GM19328 (cell line): ENCODE measurements at regions not wholly inside any gene's neighbourhood (a gene's known extent, or its start where the extent isn't known, plus 50 kb on each side); places are given as distances from the start of the nearest gene placed in this dataset.
"Not testable (repeated sequence)": the region's sequence is repeated elsewhere in the genome, so short reads cannot be mapped to it uniquely, and the experiment has no call there.

ENCODE experiments used
- ATAC-seq: cut with Tn5 transposase; IDR thresholded peaks from one replicate; pipeline ENCODE4 v1.9.1; 2021; ENCODE audit warnings: mild to moderate bottlenecking, moderate library complexity; ENCODE audit not compliant: unreplicated experiment

DNA sequence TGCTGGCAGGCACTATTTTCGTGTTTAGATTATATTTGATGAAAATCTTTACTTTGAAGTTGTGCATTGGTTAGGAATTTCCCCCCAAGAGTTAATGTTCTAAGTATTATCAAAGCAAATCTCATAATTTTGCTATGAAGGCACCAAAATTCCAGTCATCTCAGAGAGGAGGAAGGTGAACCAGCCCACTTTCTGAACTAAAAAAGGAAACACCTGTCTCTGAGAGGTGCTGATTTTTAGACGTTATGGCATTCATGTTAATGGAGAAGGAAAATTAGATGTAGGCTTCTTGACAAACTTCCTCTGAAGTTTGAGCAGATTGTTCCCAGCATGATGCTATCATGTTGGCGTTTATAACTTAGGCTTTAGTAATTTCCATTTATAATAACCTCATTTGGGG is 432.9 kb upstream of the ACTBL2 start:
- ATAC-seq = no peak

DNA sequence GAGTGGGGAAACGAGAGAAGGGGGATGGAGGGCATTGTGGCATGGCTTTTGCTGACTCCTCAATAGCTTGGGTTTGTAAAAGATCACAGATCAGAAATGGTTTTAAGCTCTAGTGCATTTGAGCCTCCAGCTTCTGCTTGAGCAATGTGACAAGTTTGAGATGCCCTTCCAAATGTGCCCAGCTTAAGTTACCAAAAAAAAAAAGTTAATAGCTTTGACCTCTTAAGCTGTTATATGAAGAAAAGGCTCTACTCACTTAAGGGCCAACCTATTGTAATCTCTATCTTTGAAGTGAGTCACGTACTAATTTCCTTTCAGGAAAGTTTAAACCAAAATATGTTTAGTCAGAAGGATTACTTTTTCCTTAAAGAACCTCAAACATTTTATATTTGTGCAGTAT is 428.8 kb upstream of the ACTBL2 start:
- ATAC-seq = no peak

DNA sequence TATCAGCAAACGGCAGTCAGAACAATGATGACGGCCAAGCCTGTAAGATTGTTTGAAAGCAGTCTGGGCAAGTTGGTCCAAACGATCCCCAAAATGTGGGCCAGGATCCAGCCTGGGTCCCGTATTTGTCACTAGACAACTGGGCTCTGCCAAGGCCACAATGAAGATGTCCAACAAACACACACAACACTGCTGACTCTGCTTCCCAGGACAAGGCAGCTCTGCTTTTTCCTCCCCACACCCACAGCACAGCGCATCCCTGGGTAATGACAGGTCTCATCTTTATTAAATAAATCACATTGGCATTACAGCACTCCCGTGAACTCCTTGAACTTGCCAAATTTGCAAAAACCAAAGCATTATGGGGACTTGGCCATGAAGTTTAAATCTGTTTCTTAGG is 424.1 kb upstream of the ACTBL2 start:
- ATAC-seq = no peak

DNA sequence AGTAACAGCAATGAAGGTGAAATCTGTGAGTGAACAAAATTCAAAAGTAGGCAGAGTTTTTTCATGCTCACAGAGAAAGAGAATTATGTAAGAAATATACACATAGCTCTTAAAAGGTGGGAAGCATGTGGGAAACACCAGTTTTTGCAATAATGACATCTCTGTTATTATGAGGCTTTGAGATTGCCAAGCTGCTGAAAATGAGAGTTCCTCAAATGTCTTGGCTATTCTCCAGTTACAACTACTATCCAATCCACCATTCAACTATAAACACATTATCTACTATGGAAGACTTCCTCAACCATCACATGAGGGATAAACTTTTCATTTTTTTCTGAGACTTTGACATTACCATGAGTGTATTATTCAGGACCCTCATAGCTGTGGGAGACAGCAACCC is 420.8 kb upstream of the ACTBL2 start:
- no peak for ATAC-seq

DNA sequence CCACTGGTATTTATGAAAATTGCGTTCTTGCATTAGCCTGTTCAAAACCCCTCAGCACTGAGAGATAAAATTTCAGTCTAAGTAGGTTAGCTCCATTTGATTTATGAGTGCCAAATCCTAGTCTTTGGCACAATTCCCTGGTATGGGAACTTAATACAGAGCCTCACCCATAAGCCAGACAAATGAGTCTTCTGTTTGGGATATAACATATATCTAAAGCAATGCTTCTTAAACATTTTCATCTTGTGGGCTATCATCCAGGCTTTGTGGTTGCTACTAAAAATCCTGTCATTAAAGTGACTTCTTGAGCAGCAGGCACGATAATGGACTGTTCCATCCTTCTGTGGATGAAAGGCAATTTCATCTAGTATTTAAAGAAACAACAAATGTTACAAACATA is 419.5 kb upstream of the ACTBL2 start:
- ATAC-seq = no peak

DNA sequence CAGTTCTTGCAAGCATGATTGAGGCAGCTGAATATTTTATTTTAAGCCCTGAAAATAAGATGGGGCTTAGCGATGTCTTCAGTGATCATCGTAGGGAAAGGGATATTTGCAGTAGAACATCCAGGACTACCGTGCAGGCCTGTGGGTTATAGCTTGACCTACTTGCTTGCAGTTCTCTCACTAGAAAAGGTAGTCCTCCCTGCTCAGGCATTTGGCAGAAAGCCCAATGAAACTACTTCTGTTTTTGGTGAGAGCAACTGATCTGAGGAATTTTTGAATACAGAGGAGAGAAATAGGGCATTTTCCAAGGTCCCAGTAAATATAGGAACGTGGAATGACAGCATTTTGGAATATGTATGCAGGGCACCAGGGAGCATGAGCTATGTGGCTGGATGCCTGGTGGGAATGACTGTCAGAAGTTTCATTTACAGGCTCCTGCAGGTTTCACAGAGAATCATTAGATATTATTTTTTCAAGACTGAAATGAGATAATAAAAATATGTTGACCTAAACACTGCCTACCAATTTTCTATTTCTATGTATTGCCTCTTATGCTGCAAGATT is 417.9 kb upstream of the ACTBL2 start:
- no peak for ATAC-seq

DNA sequence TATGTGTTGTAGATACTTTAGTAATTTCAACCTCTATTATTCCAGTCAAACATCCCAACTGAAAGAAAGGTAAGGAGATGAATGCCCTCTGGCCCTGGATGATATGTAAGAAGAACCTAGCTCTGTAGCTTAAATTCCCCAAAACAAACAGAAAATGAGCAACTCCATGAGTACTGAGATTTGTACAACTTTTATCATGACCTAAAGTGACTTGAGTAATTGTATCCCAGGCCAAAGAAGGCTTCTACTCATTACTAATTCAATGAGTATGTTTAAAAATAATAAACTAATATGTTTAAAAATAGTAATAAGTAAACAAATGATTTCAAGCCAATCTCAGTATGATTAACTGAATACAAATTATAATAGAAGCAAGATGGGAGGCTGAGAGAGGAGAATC is 414.0 kb upstream of the ACTBL2 start:
- ATAC-seq = no peak

DNA sequence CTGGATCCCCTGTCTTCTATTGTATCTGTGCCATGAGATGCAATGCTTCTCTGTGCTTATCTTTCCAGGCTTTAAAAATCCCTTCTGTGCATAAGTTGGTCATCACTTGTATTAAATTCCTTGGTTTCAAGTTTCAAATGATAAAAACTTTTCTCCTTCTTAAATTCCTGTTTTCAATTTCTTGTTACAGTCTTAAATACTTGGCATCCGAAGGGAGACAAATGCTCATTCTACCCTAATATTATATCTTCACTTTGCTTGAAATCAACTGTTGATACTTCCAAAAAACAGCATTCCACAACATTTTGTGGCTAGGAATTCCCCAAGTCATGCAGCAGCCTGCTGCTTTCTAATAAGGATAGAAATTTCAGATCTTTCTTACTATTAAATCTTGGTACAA is 413.2 kb upstream of the ACTBL2 start:
- no peak for ATAC-seq

DNA sequence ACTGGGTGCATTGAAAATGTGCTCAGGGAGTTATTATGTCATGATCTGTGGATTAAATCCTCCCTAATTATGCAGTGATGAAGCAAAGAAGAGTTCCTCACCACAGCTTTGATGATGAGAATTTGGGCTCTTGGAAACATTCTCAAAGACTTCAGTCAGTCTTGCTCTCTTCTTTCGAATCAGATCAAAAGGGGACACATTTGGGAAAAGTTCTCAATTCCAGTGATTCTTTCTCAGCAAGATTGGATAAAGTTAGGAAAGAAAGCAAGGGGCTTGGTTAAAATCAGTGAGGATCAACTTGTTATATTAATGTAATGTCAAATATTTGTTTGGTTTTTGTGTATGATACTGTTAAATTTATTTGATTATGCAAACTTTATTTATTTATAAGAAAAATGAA is 411.3 kb upstream of the ACTBL2 start:
- no peak for ATAC-seq

DNA sequence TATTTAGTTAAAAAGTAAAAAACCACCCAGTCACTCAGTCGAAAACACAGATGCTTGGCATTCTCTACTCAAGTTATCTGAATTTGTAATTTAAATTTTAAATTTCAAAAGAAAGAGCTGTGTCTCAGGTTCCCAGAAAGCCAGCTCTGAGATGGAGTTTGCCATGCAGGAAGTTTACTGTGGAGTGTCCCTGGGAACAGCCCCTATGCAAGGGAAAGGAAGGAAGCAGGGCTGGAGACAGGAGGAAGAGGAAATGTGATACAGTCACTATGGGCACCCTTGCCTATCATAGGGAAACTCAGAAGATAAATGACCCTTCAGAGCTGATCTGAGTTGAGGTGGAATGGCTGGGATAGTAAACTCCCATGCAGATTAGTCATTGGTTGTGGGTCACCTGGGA is 408.8 kb upstream of the ACTBL2 start:
- ATAC-seq = no peak

DNA sequence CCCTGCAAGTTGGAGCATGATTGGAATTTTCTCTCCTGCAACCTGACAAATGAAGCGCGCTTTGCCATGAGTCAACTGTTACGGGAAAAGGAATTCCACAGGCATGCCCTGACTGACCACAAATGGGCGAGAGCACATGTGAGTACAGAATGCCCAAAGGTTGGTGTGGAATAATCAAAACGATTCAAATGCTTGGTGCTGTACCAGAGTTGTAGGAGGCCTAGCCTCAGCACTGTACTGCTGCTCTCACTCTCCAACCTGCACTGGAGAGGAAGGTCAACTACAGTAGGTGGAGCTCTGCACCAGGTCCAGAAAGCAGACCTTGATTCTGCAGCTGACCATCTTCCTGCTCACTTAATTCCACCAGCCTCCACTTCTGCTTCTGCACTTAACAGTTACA is 406.9 kb upstream of the ACTBL2 start:
- ATAC-seq = no peak

DNA sequence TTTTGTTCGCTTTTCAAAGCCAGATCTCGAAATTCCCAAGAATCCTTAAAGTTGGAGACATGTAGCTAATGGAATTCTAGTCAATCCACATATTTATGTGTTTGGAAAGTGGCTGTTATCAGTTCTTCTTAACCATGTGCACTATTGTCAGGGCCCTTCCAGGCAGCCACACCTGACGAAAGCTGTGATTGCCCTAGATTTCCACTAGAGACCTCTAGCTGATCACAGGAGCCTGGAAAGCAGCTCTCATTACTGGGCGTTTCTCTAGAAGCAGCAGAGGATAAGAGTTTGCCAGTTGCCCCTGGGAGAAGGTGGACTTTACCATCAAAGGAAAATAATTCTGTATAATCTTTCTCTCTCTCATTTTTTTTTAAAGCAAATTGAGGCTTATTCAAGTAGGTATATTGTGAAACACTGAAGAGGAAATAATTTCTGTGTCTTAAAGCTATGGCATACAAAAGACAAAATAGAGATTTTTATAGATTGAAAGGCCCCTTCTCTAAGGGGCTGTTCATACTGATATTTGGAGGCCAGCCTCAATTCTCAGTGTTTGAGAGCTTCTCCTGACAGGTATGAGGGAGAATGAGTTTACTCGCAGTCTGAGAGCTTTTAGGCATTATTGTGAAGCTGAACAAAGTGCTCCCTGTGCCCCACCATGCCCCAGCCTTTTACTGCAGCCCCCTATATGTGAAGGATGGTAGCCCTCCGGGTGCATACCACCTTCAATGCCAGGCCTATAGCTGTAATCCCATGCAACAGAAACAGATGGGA is 405.4 kb upstream of the ACTBL2 start:
- no peak for ATAC-seq

DNA sequence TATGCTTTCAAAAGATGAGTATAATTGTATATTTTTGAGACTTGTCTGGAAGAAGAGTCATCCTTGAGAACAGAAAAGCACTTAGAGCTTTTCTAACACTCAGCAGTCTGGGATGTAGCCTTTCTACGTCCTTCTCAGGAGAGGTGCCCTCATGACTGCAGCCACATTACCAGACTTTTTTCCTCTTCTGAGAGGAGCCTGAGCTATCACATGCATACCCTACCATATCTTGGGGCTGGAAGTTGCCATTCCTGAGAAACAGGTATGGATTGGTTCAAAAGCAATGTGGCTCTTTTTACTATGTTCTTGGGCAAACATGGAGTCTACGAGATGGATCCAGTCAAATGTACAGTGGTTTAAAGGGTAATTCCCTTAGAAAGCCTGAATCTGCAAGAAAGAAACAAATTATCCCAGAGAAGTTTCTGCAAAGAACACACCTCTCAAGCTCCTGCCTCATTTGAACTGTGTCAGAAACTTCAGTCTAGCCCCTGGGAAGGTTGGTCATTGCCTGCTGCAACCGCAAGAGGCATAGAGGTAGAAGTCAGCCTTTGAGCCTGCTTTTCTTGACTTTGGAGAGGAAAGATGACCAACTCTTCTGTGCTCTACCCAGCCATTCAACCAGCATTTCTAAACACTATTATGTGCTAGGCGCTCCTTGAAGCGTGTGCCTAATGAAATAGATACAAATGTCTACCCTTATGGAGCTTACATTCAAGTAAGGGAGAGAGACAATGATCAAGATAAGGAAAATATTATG is 401.9 kb upstream of the ACTBL2 start:
- ATAC-seq = no peak

DNA sequence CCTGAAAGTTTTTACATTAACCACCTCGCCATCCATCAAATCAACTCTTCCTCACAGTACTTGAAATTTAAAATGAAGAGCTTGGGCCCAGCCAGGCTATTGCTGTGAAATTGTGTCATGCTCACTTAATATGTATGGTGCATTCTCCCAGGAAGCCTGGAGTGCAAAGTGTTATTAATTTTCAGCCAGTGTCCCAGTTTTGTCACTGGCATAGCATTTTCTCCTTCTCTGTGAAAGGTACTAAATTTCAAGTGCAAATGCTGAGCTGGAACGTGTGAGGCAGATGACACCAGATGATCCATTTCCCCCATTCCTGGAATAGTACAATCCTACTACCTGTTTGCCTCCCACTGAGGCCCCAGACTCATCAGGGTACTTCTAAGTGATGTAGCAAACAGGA is 397.6 kb upstream of the ACTBL2 start:
- ATAC-seq = no peak

DNA sequence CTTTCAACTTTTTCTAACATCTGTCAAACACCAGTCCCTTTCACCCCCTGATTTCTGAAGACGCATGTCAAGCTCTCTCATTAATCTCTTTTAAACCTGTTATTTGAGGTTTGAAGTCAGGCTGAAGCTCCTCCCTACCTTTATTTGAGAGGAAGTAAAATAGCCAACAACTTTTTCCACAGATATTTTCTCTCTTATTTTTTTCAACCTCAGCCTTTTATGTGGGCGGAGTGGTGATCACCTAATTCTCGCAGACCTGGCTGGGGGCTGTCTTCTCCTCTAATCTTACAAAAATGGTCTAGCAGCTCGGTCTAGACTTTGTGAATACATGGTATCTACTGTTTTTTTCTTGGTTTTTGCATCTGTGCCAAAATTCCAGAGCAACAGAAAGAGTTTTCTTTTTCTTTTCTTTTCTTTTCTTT is 395.7 kb upstream of the ACTBL2 start:
- no peak for ATAC-seq

DNA sequence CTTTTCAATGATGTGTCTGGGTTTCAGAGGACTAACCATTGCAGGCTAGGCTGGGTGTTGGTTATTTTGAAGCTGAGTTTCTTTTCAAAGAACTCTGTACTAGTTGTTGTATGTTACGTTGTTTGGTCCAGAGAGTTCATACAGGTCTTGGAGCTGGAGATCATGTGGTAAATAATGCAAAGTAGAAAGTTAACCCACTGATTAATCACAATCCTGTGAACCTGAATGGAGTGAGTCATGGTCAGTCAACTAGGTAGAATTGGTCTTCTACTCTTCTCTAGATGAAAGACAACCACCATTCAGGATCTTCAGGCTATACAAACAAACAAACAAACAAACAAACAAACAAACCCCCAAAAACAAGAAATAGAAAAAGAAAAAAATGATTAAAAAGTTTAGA is 388.9 kb upstream of the ACTBL2 start:
- ATAC-seq = no peak

DNA sequence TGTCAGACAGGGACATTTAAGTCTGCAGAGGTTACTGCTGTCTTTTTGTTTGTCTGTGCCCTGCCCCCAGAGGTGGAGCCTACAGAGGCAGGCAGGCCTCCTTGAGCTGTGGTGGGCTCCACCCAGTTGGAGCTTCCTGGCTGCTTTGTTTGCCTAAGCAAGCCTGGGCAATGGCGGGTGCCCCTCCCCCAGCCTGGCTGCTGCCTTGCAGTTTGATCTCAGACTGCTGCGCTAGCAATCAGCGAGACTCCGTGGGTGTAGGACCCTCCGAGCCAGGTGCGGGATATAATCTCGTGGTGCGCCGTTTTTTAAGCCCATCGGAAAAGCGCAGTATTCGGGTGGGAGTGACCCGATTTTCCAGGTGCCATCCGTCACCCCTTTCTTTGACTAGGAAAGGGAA is 387.7 kb upstream of the ACTBL2 start:
- not testable (repeated sequence) for ATAC-seq

DNA sequence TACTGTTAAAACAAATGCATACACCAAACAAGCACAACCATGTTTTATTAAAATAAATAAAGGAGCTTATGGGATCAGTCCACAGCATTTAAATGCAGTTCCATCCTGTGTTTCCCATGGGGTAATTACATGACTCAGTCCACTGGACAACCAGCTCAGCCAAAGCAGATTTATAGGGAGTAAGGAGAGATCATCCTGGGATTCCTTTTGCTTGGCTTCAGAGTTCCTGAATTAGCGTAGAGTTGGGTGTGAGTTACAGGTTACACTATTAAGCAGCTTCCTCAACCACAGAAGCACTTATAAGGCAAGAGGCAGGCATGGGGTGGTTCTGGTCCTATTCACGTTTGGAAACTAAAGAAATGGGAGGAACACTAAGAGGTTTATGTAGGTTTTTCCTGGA is 381.1 kb upstream of the ACTBL2 start:
- ATAC-seq = no peak

DNA sequence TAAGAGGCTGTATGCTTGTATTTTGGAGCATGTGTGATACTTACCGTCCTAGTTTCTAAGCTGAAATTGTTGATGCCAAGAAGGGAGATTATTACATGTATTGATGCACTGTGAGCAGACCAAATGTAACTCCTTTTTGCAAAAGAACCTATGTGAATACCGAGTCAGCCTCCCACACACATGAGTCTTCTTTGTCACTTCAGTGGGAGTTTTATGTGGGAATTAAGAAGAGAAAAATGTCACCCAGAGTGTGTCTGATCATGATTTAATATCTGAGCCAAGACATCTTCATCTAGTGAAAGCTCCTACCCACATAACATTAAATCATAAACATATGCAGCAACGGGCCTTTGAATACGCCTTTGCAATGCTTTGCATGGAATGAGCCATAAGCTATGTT is 380.3 kb upstream of the ACTBL2 start:
- ATAC-seq = no peak

DNA sequence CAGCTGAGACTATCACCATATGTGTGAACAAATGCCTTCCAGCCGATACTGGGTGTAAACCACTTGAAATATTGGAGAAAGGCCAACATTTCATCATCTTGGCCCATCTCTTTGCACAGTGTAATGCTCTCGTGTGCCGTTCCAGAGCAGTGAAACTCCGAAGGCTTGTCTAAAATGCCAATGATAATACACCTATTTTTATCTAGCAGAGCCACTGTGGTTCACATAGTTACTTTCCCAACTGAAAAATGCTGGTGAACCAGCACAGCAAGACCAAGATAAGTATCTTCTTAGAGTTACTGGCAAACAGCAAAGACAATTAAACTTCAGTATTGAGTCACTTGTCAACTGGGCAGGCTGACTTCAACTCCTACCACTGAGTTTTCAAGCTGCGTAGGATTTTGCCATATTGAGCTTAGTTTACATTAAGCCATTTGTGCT is 379.9 kb upstream of the ACTBL2 start:
- ATAC-seq = no peak

DNA sequence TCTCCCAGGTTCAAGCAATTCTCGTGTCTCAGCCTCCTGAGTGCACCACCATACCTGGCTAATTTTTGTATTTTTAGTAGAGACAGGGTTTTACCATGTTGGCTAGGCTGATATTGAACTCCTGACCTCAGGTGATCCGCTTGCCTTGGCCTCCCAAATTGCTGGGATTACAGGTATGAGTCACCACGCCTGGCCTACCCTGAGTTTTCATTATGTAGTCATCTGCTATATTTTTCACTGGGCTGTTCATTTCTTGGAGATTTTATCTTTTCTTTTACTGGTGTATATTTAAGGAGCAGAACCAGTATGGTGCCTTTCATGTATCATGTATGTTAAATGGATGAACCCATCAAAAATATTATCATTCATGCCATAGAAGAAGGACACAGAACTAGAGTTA is 377.0 kb upstream of the ACTBL2 start:
- no peak for ATAC-seq

DNA sequence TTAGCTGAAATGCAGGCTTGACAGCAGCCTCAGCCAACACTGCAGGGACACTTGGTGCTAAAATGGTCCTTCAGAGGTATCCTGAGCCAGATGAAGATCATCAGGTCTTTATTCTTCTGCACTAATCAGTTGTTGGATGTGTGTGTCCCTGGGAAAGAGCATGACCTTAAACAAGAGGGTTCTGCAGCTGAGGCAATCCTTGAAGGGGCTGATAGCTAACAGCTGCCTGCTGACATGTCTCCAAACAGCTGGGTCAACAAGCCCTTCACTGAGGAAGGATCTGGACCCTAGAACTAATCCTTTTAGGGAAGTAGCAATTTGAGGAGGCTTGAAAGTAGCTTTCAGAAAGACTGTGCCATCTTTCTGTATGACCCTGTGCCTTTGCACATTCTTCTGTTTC is 376.3 kb upstream of the ACTBL2 start:
- ATAC-seq = no peak
